K562 (cell line): ENCODE measurements at regions not wholly inside any gene's neighbourhood (a gene's known extent, or its start where the extent isn't known, plus 50 kb on each side); places are given as distances from the start of the nearest gene placed in this dataset.
A peak's percentile ranks its signal among the peaks of the same experiment; 100 is the strongest.
"Not testable (repeated sequence)": the region's sequence is repeated elsewhere in the genome, so short reads cannot be mapped to it uniquely, and the experiment has no call there.

ENCODE experiments used
- ATAC-seq: fragments of 200-7000 bp; cut with Tn5 transposase; 3 replicates; pipeline ENCODE4 v1.9.1; 2020; ENCODE audit warnings: moderate library complexity
- BruUV-seq: library from RNA; stranded (reverse); fragments of 400-500 nt; replicated peaks from 2 replicates; lab custom pipeline; 2021; lab: Mats Ljungman, UMichigan
- CTCF ChIA-PET: fragments of 300-600 bp; formaldehyde crosslinking; extraction: SDS; loops from one replicate; lab custom pipeline; 2021; ENCODE audit warnings: low intra/inter-chr PET ratio; lab: Yijun Ruan, JAX
- POLR2A ChIA-PET: fragments of 300-600, 350-650 bp; sonication (Branson Sonifier 250); formaldehyde crosslinking; extraction: SDS; loops from one replicate; lab custom pipeline; 2021; ENCODE audit warnings: antibody characterized with exemption, inconsistent platforms; lab: Yijun Ruan, JAX
- DNase-seq, 4 experiments: peaks; one replicate each; pipeline versions ENCODE4 v3.0.0 to v3.0.0-alpha.2; 2011 to 2018; ENCODE audit warnings: low spot score in 3 of 4, mixed read lengths in 3 of 4; ENCODE audit errors: extremely low read depth in 1 of 4
- FAIRE-seq: peaks from 2 replicates; lab custom pipeline; 2011; peaks lifted over from hg19 to GRCh38; lab: Jason Lieb, UNC
- H2AFZ ChIP-seq: 2 replicates; pipeline ENCODE4 v1.6.0; 2011; ENCODE audit warnings: low read depth, low read length, control low read depth, inconsistent platforms
- H3K27ac ChIP-seq: fragments of 200-600 bp; 3 replicates; pipeline ENCODE4 v1.8.0; 2011; ENCODE audit warnings: low read depth, mild to moderate bottlenecking, control low read depth, inconsistent platforms, low read length, moderate library complexity, mixed read lengths; ENCODE audit errors: extremely low read depth
- H3K27me3 ChIP-seq, 2 experiments: fragments of 300-600 bp in 1 of 2; 2 replicates in 1 of 2; 3 replicates in 1 of 2; pipeline versions ENCODE4 v1.6.0 to v1.8.0; 2011; ENCODE audit warnings: inconsistent platforms in 2 of 2, low read length in 2 of 2, mild to moderate bottlenecking in 1 of 2, mixed read lengths in 1 of 2, moderate library complexity in 1 of 2; ENCODE audit not compliant: control insufficient read depth in 2 of 2, insufficient read depth in 2 of 2
- H3K36me3 ChIP-seq: fragments of 300-600 bp; 3 replicates; pipeline ENCODE4 v1.8.0; 2011; ENCODE audit warnings: mild to moderate bottlenecking, low read length, inconsistent platforms; ENCODE audit not compliant: control insufficient read depth, insufficient read depth
- H3K4me1 ChIP-seq, 2 experiments: fragments of 200-600 bp in 1 of 2; replicated peaks in 1 of 2; 2 replicates in 1 of 2; 3 replicates in 1 of 2; pipeline versions ENCODE4 v1.5.1 to v1.8.0; 2011; ENCODE audit warnings: inconsistent platforms in 2 of 2, low read length in 2 of 2, mild to moderate bottlenecking in 1 of 2, mixed read lengths in 1 of 2, moderate library complexity in 1 of 2; ENCODE audit not compliant: control insufficient read depth in 2 of 2, insufficient read depth in 2 of 2
- H3K4me2 ChIP-seq: 2 replicates; pipeline ENCODE4 v1.6.1; 2011; ENCODE audit warnings: low read length, control low read depth, inconsistent platforms, mixed read lengths; ENCODE audit not compliant: insufficient read depth
- H3K4me3 ChIP-seq: fragments of 200-600 bp; sonication (generic), shearing (Covaris generic); 2 replicates; pipeline ENCODE4 v1.5.1; 2016; ENCODE audit warnings: control low read depth, inconsistent platforms
- H3K79me2 ChIP-seq: fragments of 200-600 bp; 3 replicates; pipeline ENCODE4 v1.8.0; 2011; ENCODE audit warnings: low read length, inconsistent platforms; ENCODE audit not compliant: control insufficient read depth, insufficient read depth
- H3K9ac ChIP-seq, 2 experiments: 2 replicates each; pipeline versions ENCODE4 v1.6.0 to v1.6.1; 2011; ENCODE audit warnings: low read depth in 2 of 2, low read length in 2 of 2, control low read depth in 1 of 2, inconsistent platforms in 1 of 2, mild to moderate bottlenecking in 1 of 2, mixed read lengths in 1 of 2; ENCODE audit not compliant: insufficient read depth in 1 of 2
- H3K9me1 ChIP-seq: one replicate; pipeline ENCODE4 v1.6.0; 2011; ENCODE audit warnings: inconsistent platforms, mild to moderate bottlenecking, low read length, moderate library complexity; ENCODE audit not compliant: control insufficient read depth, insufficient read depth
- H3K9me3 ChIP-seq: replicated peaks from 2 replicates; pipeline ENCODE4 v1.5.1; 2011; ENCODE audit warnings: low read depth, low read length, inconsistent platforms; ENCODE audit not compliant: control insufficient read depth, insufficient read depth
- H4K20me1 ChIP-seq: replicated peaks from 2 replicates; pipeline ENCODE4 v1.6.1; 2011; ENCODE audit warnings: low read length, inconsistent platforms, mixed read lengths; ENCODE audit not compliant: control insufficient read depth, insufficient read depth
- BCOR ChIP-seq: fragments of 450-650 bp; IDR thresholded peaks from 2 replicates; pipeline ENCODE4 v1.6.1; 2016
- KDM1A ChIP-seq, 2 experiments: fragments of 450-650 bp; IDR thresholded peaks; 2 replicates each; pipeline ENCODE4 v1.6.1; 2016; ENCODE audit warnings: mild to moderate bottlenecking in 2 of 2
- NFIC ChIP-seq: fragments of 450-650 bp; IDR thresholded peaks from 2 replicates; pipeline ENCODE4 v1.6.1; 2017; ENCODE audit warnings: mild to moderate bottlenecking, inconsistent platforms
- NFYB ChIP-seq: IDR thresholded peaks from 2 replicates; pipeline ENCODE4 v1.6.1; 2011; ENCODE audit warnings: mild to moderate bottlenecking, moderate library complexity; ENCODE audit not compliant: insufficient read length; ENCODE audit errors: extremely low read depth
- ZNF146 ChIP-seq: IDR thresholded peaks from one replicate; pipeline ENCODE4 v1.6.1; 2018; ENCODE audit warnings: missing compliant biosample characterization; ENCODE audit not compliant: unreplicated experiment
- WGBS: fragments of 100-300 bp; shearing (Covaris generic); methylation state at CpG from one replicate; pipeline ENCODE4 v1.1.6; 2016; ENCODE audit warnings: low coverage, mixed read lengths; ENCODE audit not compliant: insufficient coverage; ENCODE audit errors: missing lambda C conversion rate; 5-methylcytosine and 5-hydroxymethylcytosine counted together
- in situ Hi-C: fragments of 300-500 bp; cut with MboI; formaldehyde crosslinking; loops from 4 replicates; pipeline ENCODE4 v1.15.0; 2018; ENCODE audit warnings: inconsistent platforms, mixed read lengths
- intact Hi-C: fragments of 100-400 bp; cut with micrococcal nuclease; formaldehyde crosslinking; loops from 2 replicates; pipeline ENCODE4 v1.14.2; 2022

- H2AFZ ChIP-seq, FAIRE-seq, H3K27ac ChIP-seq, H3K9me1 ChIP-seq, H3K9ac ChIP-seq, H3K36me3 ChIP-seq, CTCF ChIA-PET, POLR2A ChIA-PET, H3K4me3 ChIP-seq, BruUV-seq, DNase-seq, ATAC-seq, in situ Hi-C loops, H3K4me1 ChIP-seq, H3K79me2 ChIP-seq, H4K20me1 ChIP-seq, H3K27me3 ChIP-seq, H3K4me2 ChIP-seq, intact Hi-C loops, H3K9me3 ChIP-seq: not testable (repeated sequence)
- 85% methylated on average over 2 of the region's 3 CpGs for WGBS
- peak; percentile 72; the same call in 1 of the 2 replicates for TF ChIP-seq BCOR
- TF ChIP-seq ZNF146 (CRISPR knock-in tag): peak; percentile 88
- peak in 1 of 2 experiments; percentile 12; a peak in 1 of 4 replicates for TF ChIP-seq KDM1A (IDR thresholded peaks at IDR 0.05)
Measured at GRCh38 chr4:55696424-55696823, 60.3 kb upstream of the NMU start.

DNA sequence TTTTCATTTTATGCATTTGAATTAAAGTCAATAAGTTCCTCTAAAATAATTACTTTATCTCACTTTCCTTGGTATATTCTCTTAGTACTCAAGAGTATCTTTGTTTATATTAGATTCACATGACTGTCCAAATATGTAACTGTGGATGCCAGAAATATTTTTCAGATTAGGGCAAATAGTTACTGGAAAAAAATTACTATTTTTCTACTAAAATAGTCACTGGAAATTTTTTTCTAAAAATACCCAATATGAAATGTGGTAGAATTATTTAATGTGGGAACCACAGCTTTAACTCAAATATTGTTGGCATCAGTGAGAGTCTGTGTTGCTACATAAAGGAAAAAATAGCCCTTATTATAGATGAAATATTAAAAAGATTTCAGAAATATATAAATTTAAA lies 70.4 kb upstream of the NMU start:
- TF ChIP-seq NFIC (no peak), NFYB (no peak)
- TF ChIP-seq, all 486 proteins: peak for 0
- Histone ChIP-seq H3K79me2 (no peaks in the 10 kb centered on the region), H3K4me1 (no peaks in the 10 kb centered on the region; a peak in 1 of 5 replicates), H3K36me3 (no peaks in the 10 kb centered on the region), H3K27ac (no peak overlapping the region), H3K27me3 (no peaks in the 10 kb centered on the region), H3K9me1 (no peaks in the 10 kb centered on the region), H4K20me1 (no peaks in the 10 kb centered on the region), H2AFZ (no peak overlapping the region), H3K4me2 (no peak overlapping the region), H3K4me3 (no peak overlapping the region), H3K9ac (no peak overlapping the region), H3K9me3 (peaks cover 2% of the 10 kb centered on the region)
- ChIA-PET POLR2A (no interaction called here), CTCF (no interaction called here)
- no TSS peak for BruUV-seq
- DNase-seq (no peak), FAIRE-seq (no peak), ATAC-seq (no peak)
- intact Hi-C loops: no loop called here
- in situ Hi-C loops: no loop called here
